Body of pancreas (tissue), 4 donors: ENCODE measurements at regions not wholly inside any gene's neighbourhood (a gene's known extent, or its start where the extent isn't known, plus 50 kb on each side); places are given as distances from the start of the nearest gene placed in this dataset.

Experiments
- POLR2A ChIP-seq, 3 donors: fragments of 450-650 bp; IDR thresholded peaks; one replicate each; pipeline ENCODE4 v1.6.1; 2016; ENCODE audit warnings: antibody characterized with exemption in 3 of 3, mild to moderate bottlenecking in 2 of 3
- TF ChIP-seq, protein P1 (sequence below), 7 experiments: fragments of 450-650 bp in 4 of 7; fragments of 200-600 bp in 3 of 7; sonication (generic) in 3 of 7; IDR thresholded peaks; one replicate each; pipeline ENCODE4 v1.5.1; 2016 to 2019; ENCODE audit warnings: antibody characterized with exemption in 7 of 7

DNA sequence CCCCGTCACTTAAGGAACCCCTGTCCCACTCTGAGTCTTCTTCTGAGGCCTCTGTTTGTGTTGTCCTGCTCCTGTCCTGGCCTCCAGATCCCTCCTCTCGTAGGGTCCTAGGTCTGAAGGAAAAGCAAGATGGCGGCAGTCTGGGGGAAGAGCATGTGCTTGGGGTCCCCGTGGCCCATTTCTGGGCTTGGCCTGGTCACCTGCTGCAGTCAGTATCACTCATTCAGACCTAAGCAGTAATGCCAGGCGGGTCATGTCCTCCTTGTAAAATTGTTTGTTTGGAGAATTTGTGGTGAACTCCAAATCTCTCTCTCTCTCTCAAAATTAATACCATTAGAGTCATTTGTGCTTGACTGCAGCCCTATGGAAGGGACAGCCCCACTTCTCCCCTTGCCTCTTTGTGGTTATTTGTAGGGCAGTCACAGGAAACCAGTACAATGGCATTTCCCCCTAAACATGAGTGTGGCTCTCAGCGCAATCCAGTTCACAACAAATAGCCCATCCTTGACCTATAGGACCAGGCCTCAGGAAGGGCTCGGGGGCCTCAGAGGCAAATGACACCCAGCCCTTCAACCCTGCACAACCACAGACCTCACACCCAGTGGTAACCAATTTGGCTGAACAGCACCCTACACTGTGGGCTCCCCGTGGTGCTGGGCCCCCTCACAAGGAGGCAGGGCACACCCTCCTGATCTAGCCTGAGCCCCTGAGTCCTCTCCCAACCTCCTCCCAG, 173.5 kb downstream of the OR4M2 start:
- TF ChIP-seq, protein P1, sequence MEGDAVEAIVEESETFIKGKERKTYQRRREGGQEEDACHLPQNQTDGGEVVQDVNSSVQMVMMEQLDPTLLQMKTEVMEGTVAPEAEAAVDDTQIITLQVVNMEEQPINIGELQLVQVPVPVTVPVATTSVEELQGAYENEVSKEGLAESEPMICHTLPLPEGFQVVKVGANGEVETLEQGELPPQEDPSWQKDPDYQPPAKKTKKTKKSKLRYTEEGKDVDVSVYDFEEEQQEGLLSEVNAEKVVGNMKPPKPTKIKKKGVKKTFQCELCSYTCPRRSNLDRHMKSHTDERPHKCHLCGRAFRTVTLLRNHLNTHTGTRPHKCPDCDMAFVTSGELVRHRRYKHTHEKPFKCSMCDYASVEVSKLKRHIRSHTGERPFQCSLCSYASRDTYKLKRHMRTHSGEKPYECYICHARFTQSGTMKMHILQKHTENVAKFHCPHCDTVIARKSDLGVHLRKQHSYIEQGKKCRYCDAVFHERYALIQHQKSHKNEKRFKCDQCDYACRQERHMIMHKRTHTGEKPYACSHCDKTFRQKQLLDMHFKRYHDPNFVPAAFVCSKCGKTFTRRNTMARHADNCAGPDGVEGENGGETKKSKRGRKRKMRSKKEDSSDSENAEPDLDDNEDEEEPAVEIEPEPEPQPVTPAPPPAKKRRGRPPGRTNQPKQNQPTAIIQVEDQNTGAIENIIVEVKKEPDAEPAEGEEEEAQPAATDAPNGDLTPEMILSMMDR (IDR thresholded peaks at IDR 0.05), result no peak
- no peak for TF ChIP-seq POLR2A (IDR thresholded peaks at IDR 0.05)
